NT2/D1 (cell line): ENCODE measurements at regions not wholly inside any gene's neighbourhood (a gene's known extent, or its start where the extent isn't known, plus 50 kb on each side); places are given as distances from the start of the nearest gene placed in this dataset.

ENCODE experiments used
- SUZ12 ChIP-seq: IDR thresholded peaks from 2 replicates; pipeline ENCODE4 v1.6.1; 2011; ENCODE audit not compliant: insufficient read length, insufficient read depth; ENCODE audit errors: extremely low read depth
- YY1 ChIP-seq: IDR thresholded peaks from 2 replicates; pipeline ENCODE4 v1.6.1; 2011; ENCODE audit not compliant: insufficient read length, insufficient read depth
- ZNF274 ChIP-seq: IDR thresholded peaks from 2 replicates; pipeline ENCODE4 v1.6.1; 2011; ENCODE audit warnings: mild to moderate bottlenecking, low read depth, low read length

DNA sequence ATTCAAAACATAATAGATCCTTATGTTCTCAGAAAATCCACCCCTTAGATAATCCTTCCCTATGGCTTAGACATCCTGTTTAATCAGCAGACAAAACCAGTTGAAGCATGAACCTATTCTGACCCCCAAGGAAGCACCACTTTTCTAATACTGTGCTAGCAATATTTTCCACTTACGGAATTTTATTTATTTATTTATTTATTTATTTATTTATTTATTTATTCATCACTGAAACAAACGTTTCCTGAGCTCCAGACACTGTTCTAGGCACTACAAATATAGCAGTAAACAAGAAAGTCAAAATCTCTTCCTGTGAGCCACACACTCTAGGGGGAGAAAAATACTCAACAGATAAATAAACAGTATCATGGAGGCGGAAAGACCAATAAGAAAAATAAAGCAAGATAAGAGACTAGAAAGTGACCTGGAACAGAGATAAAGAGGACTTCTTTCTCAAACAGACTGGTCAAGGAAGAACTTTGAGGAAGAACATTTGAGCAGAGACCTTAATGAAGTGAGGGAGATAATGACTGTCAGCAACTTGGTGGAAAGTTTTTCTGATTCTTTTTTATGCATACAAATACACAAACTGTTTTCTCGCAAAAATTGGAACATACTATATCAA lies 145.5 kb upstream of the POGK start:
- no peak for TF ChIP-seq YY1
- TF ChIP-seq SUZ12 = no peak
- TF ChIP-seq ZNF274 = no peak
